Peyer's patch (tissue), 4 donors: ENCODE measurements at regions not wholly inside any gene's neighbourhood (a gene's known extent, or its start where the extent isn't known, plus 50 kb on each side); places are given as distances from the start of the nearest gene placed in this dataset.

Experiments
- POLR2A ChIP-seq, 2 donors: fragments of 450-650 bp; IDR thresholded peaks; one replicate each; pipeline ENCODE4 v1.5.1; 2017; ENCODE audit warnings: antibody characterized with exemption in 2 of 2, mild to moderate bottlenecking in 2 of 2, moderate library complexity in 2 of 2
- TF ChIP-seq, protein P1 (sequence below), 6 experiments: fragments of 450-650 bp in 4 of 6; fragments of 200-600 bp in 2 of 6; sonication (generic) in 1 of 6; IDR thresholded peaks; one replicate each; pipeline ENCODE4 v1.5.1; 2017 to 2019; ENCODE audit warnings: antibody characterized with exemption in 6 of 6, mild to moderate bottlenecking in 3 of 6, moderate library complexity in 1 of 6

DNA sequence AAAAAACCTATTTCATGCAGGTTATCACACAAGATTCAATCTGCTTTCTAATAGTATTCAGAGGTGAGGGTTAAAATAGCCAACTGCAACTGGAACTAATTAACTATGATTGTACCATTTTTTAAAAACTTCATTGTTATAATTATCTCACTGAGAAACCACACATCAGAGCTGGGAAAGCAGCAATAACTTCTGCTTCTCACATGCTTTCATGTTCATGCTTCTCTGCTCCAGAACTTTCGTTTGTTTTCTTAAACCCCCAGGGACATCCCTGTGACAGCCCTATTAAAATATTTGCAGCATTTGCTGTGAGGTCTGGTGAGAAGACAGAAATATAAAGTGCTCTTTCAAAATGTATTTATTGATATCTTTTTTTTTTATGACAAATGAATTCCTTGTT is 389.0 kb upstream of the SORCS1 start:
- no peak for TF ChIP-seq POLR2A (IDR thresholded peaks at IDR 0.05)
- TF ChIP-seq, protein P1, sequence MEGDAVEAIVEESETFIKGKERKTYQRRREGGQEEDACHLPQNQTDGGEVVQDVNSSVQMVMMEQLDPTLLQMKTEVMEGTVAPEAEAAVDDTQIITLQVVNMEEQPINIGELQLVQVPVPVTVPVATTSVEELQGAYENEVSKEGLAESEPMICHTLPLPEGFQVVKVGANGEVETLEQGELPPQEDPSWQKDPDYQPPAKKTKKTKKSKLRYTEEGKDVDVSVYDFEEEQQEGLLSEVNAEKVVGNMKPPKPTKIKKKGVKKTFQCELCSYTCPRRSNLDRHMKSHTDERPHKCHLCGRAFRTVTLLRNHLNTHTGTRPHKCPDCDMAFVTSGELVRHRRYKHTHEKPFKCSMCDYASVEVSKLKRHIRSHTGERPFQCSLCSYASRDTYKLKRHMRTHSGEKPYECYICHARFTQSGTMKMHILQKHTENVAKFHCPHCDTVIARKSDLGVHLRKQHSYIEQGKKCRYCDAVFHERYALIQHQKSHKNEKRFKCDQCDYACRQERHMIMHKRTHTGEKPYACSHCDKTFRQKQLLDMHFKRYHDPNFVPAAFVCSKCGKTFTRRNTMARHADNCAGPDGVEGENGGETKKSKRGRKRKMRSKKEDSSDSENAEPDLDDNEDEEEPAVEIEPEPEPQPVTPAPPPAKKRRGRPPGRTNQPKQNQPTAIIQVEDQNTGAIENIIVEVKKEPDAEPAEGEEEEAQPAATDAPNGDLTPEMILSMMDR (IDR thresholded peaks at IDR 0.05): no peak
